Psoas muscle (tissue), 7 donors: ENCODE measurements at regions not wholly inside any gene's neighbourhood (a gene's known extent, or its start where the extent isn't known, plus 50 kb on each side); places are given as distances from the start of the nearest gene placed in this dataset.

Experiments used
- ATAC-seq, 4 donors: fragments of 200-7000 bp; cut with Tn5 transposase; one replicate each; pipeline ENCODE4 v1.9.1; 2020; ENCODE audit warnings: moderate library complexity in 3 of 4, mild to moderate bottlenecking in 2 of 4
- DNase-seq, 2 donors: peaks; one replicate each; pipeline ENCODE4 v3.0.0-alpha.2; 2020
- H3K27ac ChIP-seq: fragments of 200-600 bp; one replicate; pipeline ENCODE4 v1.8.0; 2022
- H3K27me3 ChIP-seq, 3 donors: fragments of 200-600 bp in 1 of 3; one replicate each; pipeline versions ENCODE4 v1.6.1 to v1.8.0; 2013 to 2022; ENCODE audit warnings: low read length in 2 of 3, mild to moderate bottlenecking in 2 of 3, moderate library complexity in 1 of 3; ENCODE audit not compliant: insufficient read depth in 3 of 3
- H3K36me3 ChIP-seq, 2 donors: fragments of 200-600 bp in 1 of 2; one replicate each; pipeline versions ENCODE4 v1.6.1 to v1.8.0; 2013 to 2022; ENCODE audit warnings: low read depth in 1 of 2, mild to moderate bottlenecking in 1 of 2, moderate library complexity in 1 of 2; ENCODE audit not compliant: insufficient read depth in 1 of 2
- H3K4me1 ChIP-seq: fragments of 200-600 bp; one replicate; pipeline ENCODE4 v1.8.0; 2022
- H3K4me3 ChIP-seq: fragments of 200-600 bp; one replicate; pipeline ENCODE4 v1.8.0; 2022; ENCODE audit warnings: mild to moderate bottlenecking
- H3K9me3 ChIP-seq: fragments of 200-600 bp; one replicate; pipeline ENCODE4 v1.8.0; 2022
- CTCF ChIP-seq: fragments of 200-600 bp; IDR thresholded peaks from one replicate; pipeline ENCODE4 v1.8.0; 2022; ENCODE audit warnings: antibody characterized with exemption
- WGBS, 3 donors: extraction: QIAGEN DNeasy Blood & Tissue Kit; methylation state at CpG; one replicate each; pipeline versions ENCODE4 v1.1.6 to v1.1.7; 2013; 5-methylcytosine and 5-hydroxymethylcytosine counted together
- intact Hi-C, 2 donors: fragments of 100-400 bp; cut with DNase I; formaldehyde crosslinking; loops; one replicate each; pipeline versions ENCODE4 v1.11.0 to v1.14.2; 2022
- donor health status: healthy with polysubstance abuse.
- donor health status: DM: no; HTN: no; CAD: no; lungs with moderate emphysema.
- donor health status: Bipolar disorder and iron deficiency.
- donor health status: healthy.
- donor health status: DM: yes; HTN: yes; CAD: no.
- donor health status: DM: no; HTN: no; CAD: no.
- donor health status: DM: yes; HTN: yes; CAD: no.

GRCh38 chr18:41666231-41666630, 288.8 kb upstream of the PIK3C3 start:
- TF ChIP-seq CTCF, result no peak
- ATAC-seq, result no peak
- no peaks in the 10 kb centered on the region for H3K4me1 ChIP-seq

GRCh38 chr18:41665210-41665609, 289.8 kb upstream of the PIK3C3 start:
- WGBS, 3 donors, result 80 to 95% (median 87%) methylated on average over 5 of the region's 5 CpGs
- TF ChIP-seq CTCF, result no peak
- no peak for DNase-seq
- no peaks in the 10 kb centered on the region for H3K36me3 ChIP-seq
- no peak overlapping the region for H3K27ac ChIP-seq
- no peaks in the 10 kb centered on the region for H3K9me3 ChIP-seq
- no peak overlapping the region for H3K4me3 ChIP-seq
- no peaks in the 10 kb centered on the region for H3K27me3 ChIP-seq
- no peak for ATAC-seq
- H3K4me1 ChIP-seq, result no peaks in the 10 kb centered on the region
- intact Hi-C loops, result no loop called here

More at GRCh38 chr18:41666231-41666630, 288.8 kb upstream of the PIK3C3 start:
- intact Hi-C loops, result no loop called here
- no peak overlapping the region for H3K4me3 ChIP-seq
- DNase-seq, result no peak
- no peaks in the 10 kb centered on the region for H3K9me3 ChIP-seq
- H3K27me3 ChIP-seq, result no peaks in the 10 kb centered on the region
- no peak overlapping the region for H3K27ac ChIP-seq
- H3K36me3 ChIP-seq, result no peaks in the 10 kb centered on the region

GRCh38 chr18:41660654-41661053, 294.4 kb upstream of the PIK3C3 start:
- intact Hi-C loops, result no loop called here
- ATAC-seq, result no peak

GRCh38 chr18:41659438-41660130, 295.4 kb upstream of the PIK3C3 start:
- H3K9me3 ChIP-seq, result no peaks in the 10 kb centered on the region
- intact Hi-C loops, result no loop called here
- no peak for ATAC-seq
- no peak for TF ChIP-seq CTCF
- H3K4me3 ChIP-seq, result no peak overlapping the region
- DNase-seq, result no peak
- no peak overlapping the region for H3K27ac ChIP-seq
- no peaks in the 10 kb centered on the region for H3K36me3 ChIP-seq
- WGBS, 3 donors, result 59 to 72% (median 71%) methylated on average over 3 of the region's 3 CpGs
- no peaks in the 10 kb centered on the region for H3K4me1 ChIP-seq
- no peaks in the 10 kb centered on the region for H3K27me3 ChIP-seq

More at GRCh38 chr18:41660654-41661053, 294.4 kb upstream of the PIK3C3 start:
- H3K27ac ChIP-seq, result no peak overlapping the region
- H3K4me3 ChIP-seq, result no peak overlapping the region
- no peaks in the 10 kb centered on the region for H3K9me3 ChIP-seq
- no peaks in the 10 kb centered on the region for H3K27me3 ChIP-seq
- DNase-seq, result no peak
- no peak for TF ChIP-seq CTCF
- no peaks in the 10 kb centered on the region for H3K4me1 ChIP-seq
- H3K36me3 ChIP-seq, result no peaks in the 10 kb centered on the region

GRCh38 chr18:41657189-41657588, 297.8 kb upstream of the PIK3C3 start:
- Histone ChIP-seq H3K27ac (no peak overlapping the region), H3K4me1 (no peaks in the 10 kb centered on the region), H3K9me3 (no peaks in the 10 kb centered on the region), H3K27me3 (no peaks in the 10 kb centered on the region), H3K36me3 (no peaks in the 10 kb centered on the region), H3K4me3 (no peak overlapping the region)
- intact Hi-C loops, result no loop called here
- 78 to 82% (median 79%) methylated on average over 4 of the region's 4 CpGs for WGBS, 3 donors
- DNase-seq (no peak), ATAC-seq (no peak)
- TF ChIP-seq CTCF, result no peak
